ENCODE measurements at regions not wholly inside any gene's neighbourhood (a gene's known extent, or its start where the extent isn't known, plus 50 kb on each side); places are given as distances from the start of the nearest gene placed in this dataset.

GRCh38 chr2:12347066-12347493 lies 369.7 kb upstream of the TRIB2 start:
- H3K4me1 ChIP-seq (ENCODE audit: control insufficient read depth in 1 of 2, insufficient read depth in 2 of 2, low read length in 2 of 2): no peaks in the 10 kb centered on the region
- DNase-seq (ENCODE audit: low read depth, low spot score) (no peak), ATAC-seq (no peak)
- no peak overlapping the region for H2AFZ ChIP-seq (ENCODE audit: low read depth, low read length, poor library complexity, severe bottlenecking)
- CTCF ChIA-PET: no interaction called here
- no peaks in the 10 kb centered on the region for H3K27me3 ChIP-seq (ENCODE audit: insufficient read depth, low read length)
- no peaks in the 10 kb centered on the region for H3K36me3 ChIP-seq (ENCODE audit: control insufficient read depth in 1 of 2, insufficient read depth in 2 of 2, low read length in 2 of 2)
- H3K9me3 ChIP-seq (ENCODE audit: control insufficient read depth in 1 of 2, insufficient read depth in 1 of 2, low read depth in 1 of 2, low read length in 2 of 2): no peaks in the 10 kb centered on the region
- H3K4me2 ChIP-seq (ENCODE audit: low read length): no peak overlapping the region
- no peaks in the 10 kb centered on the region for H4K20me1 ChIP-seq (ENCODE audit: insufficient read depth)
- no peaks in the 10 kb centered on the region for H3K9me2 ChIP-seq (ENCODE audit: insufficient read depth)
- H3K4me3 ChIP-seq (replicated peaks in 1 of 2; ENCODE audit: low read depth in 1 of 2, low read length in 2 of 2): no peak overlapping the region
- H3K79me2 ChIP-seq (ENCODE audit: insufficient read depth, low read length): no peaks in the 10 kb centered on the region
- POLR2A ChIA-PET: no interaction called here
- RAD21 ChIA-PET (ENCODE audit: low non-redundant PET in 1 of 2, low total read pairs in 2 of 2, uncharacterized antibody in 2 of 2, unreplicated experiment in 2 of 2): no interaction called here
- intact Hi-C loops (cut with micrococcal nuclease): no loop called here
- no peak overlapping the region for H3K9ac ChIP-seq (ENCODE audit: low read length)
- no peak overlapping the region for H3K27ac ChIP-seq (ENCODE audit: low read depth, low read length)
- BruUV-seq (replicated peaks): no TSS peak
- TF ChIP-seq EZH2 (IDR thresholded peaks at IDR 0.05) (no peak), EGR1 (IDR thresholded peaks at IDR 0.05; ENCODE audit: low read depth) (no peak), ZNF274 (IDR thresholded peaks at IDR 0.05; ENCODE audit: low read depth, low read length) (no peak), SP1 (IDR thresholded peaks at IDR 0.05; ENCODE audit: low read depth) (no peak), RAD21 (IDR thresholded peaks at IDR 0.05; ENCODE audit: low read depth) (no peak), CEBPB (IDR thresholded peaks at IDR 0.05; ENCODE audit: low read depth) (no peak), JUND (IDR thresholded peaks at IDR 0.05) (no peak), CBX3 (IDR thresholded peaks at IDR 0.05; ENCODE audit: low read depth) (no peak), YY1 (IDR thresholded peaks at IDR 0.05; ENCODE audit: extremely low read depth, insufficient replicate concordance, low read depth, low read length) (no peak), REST (IDR thresholded peaks at IDR 0.05; ENCODE audit: low read depth) (no peak), POLR2A (IDR thresholded peaks at IDR 0.05; ENCODE audit: borderline replicate concordance, extremely low read depth, insufficient read depth, insufficient read length) (no peak), ATF3 (IDR thresholded peaks at IDR 0.05) (no peak), SRF (IDR thresholded peaks at IDR 0.05; ENCODE audit: low read depth) (no peak), FOSL1 (IDR thresholded peaks at IDR 0.05; ENCODE audit: low read depth) (no peak), POLR2AphosphoS5 (IDR thresholded peaks at IDR 0.05; ENCODE audit: low read depth, low read length) (no peak), SIN3A (IDR thresholded peaks at IDR 0.05; ENCODE audit: low read depth) (no peak), ZFX (IDR thresholded peaks at IDR 0.05) (no peak), TCF7L2 (IDR thresholded peaks at IDR 0.05; ENCODE audit: borderline replicate concordance, extremely low read depth, insufficient read depth, insufficient read length) (no peak), EZH2phosphoT487 (IDR thresholded peaks at IDR 0.05; ENCODE audit: borderline replicate concordance) (no peak), MAX (IDR thresholded peaks at IDR 0.05) (no peak)
